ENCODE measurements at regions not wholly inside any gene's neighbourhood (a gene's known extent, or its start where the extent isn't known, plus 50 kb on each side); places are given as distances from the start of the nearest gene placed in this dataset.

DNA sequence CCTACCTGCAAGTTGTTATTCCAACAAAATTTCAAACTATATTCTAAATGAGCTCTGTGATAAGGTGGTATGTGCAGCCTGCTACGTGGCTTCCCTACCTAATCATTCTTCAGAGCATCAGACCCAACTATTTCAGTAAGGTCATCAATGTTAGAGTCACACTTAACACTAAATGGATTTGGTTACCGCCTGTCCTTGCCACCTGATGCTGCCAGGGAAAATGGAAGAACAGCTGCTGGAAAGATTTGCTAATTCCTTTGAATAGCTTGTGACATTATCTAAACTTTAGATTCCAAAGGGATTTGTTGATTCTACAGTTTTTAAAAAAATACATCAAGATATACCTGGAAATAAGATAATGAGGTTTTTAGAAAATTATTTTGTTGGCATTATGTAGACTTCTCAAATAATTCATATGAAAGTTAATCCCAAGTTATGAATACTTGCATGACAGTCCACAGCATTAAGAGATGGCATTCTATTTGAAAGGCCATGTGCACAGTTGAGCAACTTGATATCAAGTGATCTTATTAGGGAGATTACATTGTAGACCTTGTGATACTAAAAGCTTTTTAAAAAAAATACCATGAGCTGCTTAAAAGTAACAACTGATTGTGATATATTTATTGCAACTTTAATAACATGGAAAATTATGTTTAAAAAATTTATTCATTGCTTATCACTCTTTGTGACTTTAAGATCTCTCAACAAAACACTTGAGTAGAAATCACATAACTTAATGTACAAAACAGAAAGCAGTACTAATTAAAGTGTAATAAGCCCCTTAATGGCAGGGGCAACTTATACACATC is 98.3 kb upstream of the UGP2 start:
- TF ChIP-seq SREBF2 (IDR thresholded peaks at IDR 0.05) (no peak), USF2 (IDR thresholded peaks at IDR 0.05) (no peak), EHMT2 (IDR thresholded peaks at IDR 0.05; ENCODE audit: low read depth) (no peak), E2F6 (IDR thresholded peaks at IDR 0.05; ENCODE audit: borderline replicate concordance, low read depth) (no peak), POLR2AphosphoS2 (conservative IDR thresholded peaks at IDR 0.05; ENCODE audit: low read length) (no peak), JUNB (IDR thresholded peaks at IDR 0.05) (no peak), PBX3 (IDR thresholded peaks at IDR 0.05) (no peak), BHLHE40 (IDR thresholded peaks at IDR 0.05; ENCODE audit: low read depth, low read length) (no peak), SMC3 (IDR thresholded peaks at IDR 0.05) (no peak), POLR2A (IDR thresholded peaks at IDR 0.05; ENCODE audit: low read length) (no peak), ZNF302 (CRISPR knock-in tag; IDR thresholded peaks at IDR 0.05) (no peak)
- TF ChIP-seq, protein P1, sequence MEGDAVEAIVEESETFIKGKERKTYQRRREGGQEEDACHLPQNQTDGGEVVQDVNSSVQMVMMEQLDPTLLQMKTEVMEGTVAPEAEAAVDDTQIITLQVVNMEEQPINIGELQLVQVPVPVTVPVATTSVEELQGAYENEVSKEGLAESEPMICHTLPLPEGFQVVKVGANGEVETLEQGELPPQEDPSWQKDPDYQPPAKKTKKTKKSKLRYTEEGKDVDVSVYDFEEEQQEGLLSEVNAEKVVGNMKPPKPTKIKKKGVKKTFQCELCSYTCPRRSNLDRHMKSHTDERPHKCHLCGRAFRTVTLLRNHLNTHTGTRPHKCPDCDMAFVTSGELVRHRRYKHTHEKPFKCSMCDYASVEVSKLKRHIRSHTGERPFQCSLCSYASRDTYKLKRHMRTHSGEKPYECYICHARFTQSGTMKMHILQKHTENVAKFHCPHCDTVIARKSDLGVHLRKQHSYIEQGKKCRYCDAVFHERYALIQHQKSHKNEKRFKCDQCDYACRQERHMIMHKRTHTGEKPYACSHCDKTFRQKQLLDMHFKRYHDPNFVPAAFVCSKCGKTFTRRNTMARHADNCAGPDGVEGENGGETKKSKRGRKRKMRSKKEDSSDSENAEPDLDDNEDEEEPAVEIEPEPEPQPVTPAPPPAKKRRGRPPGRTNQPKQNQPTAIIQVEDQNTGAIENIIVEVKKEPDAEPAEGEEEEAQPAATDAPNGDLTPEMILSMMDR (IDR thresholded peaks at IDR 0.05) = no peak
- TF ChIP-seq, protein P2, sequence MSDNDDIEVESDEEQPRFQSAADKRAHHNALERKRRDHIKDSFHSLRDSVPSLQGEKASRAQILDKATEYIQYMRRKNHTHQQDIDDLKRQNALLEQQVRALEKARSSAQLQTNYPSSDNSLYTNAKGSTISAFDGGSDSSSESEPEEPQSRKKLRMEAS (IDR thresholded peaks at IDR 0.05) = no peak
